Body of pancreas (tissue), 4 donors: ENCODE measurements at regions not wholly inside any gene's neighbourhood (a gene's known extent, or its start where the extent isn't known, plus 50 kb on each side); places are given as distances from the start of the nearest gene placed in this dataset.

Source experiments
- CTCF ChIP-seq, 7 experiments: fragments of 450-650 bp in 4 of 7; fragments of 200-600 bp in 3 of 7; sonication (generic) in 3 of 7; IDR thresholded peaks; one replicate each; pipeline ENCODE4 v1.5.1; 2016 to 2019; ENCODE audit warnings: antibody characterized with exemption in 7 of 7
- POLR2A ChIP-seq, 3 donors: fragments of 450-650 bp; IDR thresholded peaks; one replicate each; pipeline ENCODE4 v1.6.1; 2016; ENCODE audit warnings: antibody characterized with exemption in 3 of 3, mild to moderate bottlenecking in 2 of 3

GRCh38 chr5:103829585-103829984 is 267.0 kb upstream of the NUDT12 start:
- no peak for TF ChIP-seq CTCF (IDR thresholded peaks at IDR 0.05)
- no peak for TF ChIP-seq POLR2A (IDR thresholded peaks at IDR 0.05)
